HG03460 (cell line): ENCODE measurements at regions not wholly inside any gene's neighbourhood (a gene's known extent, or its start where the extent isn't known, plus 50 kb on each side); places are given as distances from the start of the nearest gene placed in this dataset.

ENCODE experiments used
- ATAC-seq: cut with Tn5 transposase; IDR thresholded peaks from one replicate; pipeline ENCODE4 v1.9.1; 2021; ENCODE audit not compliant: unreplicated experiment

- no peak for ATAC-seq
Measured at GRCh38 chr11:19377881-19378280, 137.1 kb upstream of the E2F8 start.

GRCh38 chr11:19375440-19375839, 134.7 kb upstream of the E2F8 start:
- ATAC-seq = no peak

GRCh38 chr11:19374151-19374569, 133.4 kb upstream of the E2F8 start:
- ATAC-seq = no peak

- no peak for ATAC-seq
Measured at GRCh38 chr11:19372381-19372780, 131.6 kb upstream of the E2F8 start.

GRCh38 chr11:19370100-19370861, 129.5 kb upstream of the E2F8 start:
- no peak for ATAC-seq

GRCh38 chr11:19368726-19369375, 128.1 kb upstream of the E2F8 start:
- no peak for ATAC-seq

GRCh38 chr11:19366992-19367709, 126.4 kb upstream of the E2F8 start:
- ATAC-seq = no peak

- no peak for ATAC-seq
Measured at GRCh38 chr11:19365743-19366410, 125.1 kb upstream of the E2F8 start.

- ATAC-seq = no peak
Measured at GRCh38 chr11:19359221-19360000, 118.7 kb upstream of the E2F8 start.

GRCh38 chr11:19357943-19358342, 117.2 kb upstream of the E2F8 start:
- no peak for ATAC-seq

GRCh38 chr11:19355601-19356000, 114.9 kb upstream of the E2F8 start:
- ATAC-seq = no peak

GRCh38 chr11:19353287-19353850, 112.6 kb upstream of the E2F8 start:
- ATAC-seq = no peak

- ATAC-seq = no peak
Measured at GRCh38 chr11:19352771-19353160, 112.0 kb upstream of the E2F8 start.

GRCh38 chr11:19352072-19352770, 111.5 kb upstream of the E2F8 start:
- no peak for ATAC-seq

GRCh38 chr11:19351426-19351825, 110.7 kb upstream of the E2F8 start:
- ATAC-seq = no peak

- ATAC-seq = no peak
Measured at GRCh38 chr11:19350160-19350559, 109.4 kb upstream of the E2F8 start.

- no peak for ATAC-seq
Measured at GRCh38 chr11:19349340-19350025, 108.7 kb upstream of the E2F8 start.

- no peak for ATAC-seq
Measured at GRCh38 chr11:19347911-19348310, 107.2 kb upstream of the E2F8 start.
